Kidney tubule cell (primary cell): ENCODE measurements at regions not wholly inside any gene's neighbourhood (a gene's known extent, or its start where the extent isn't known, plus 50 kb on each side); places are given as distances from the start of the nearest gene placed in this dataset.
"Not testable (repeated sequence)": the region's sequence is repeated elsewhere in the genome, so short reads cannot be mapped to it uniquely, and the experiment has no call there.

Experiments
- DNase-seq: peaks from one replicate; pipeline ENCODE4 v3.0.0-alpha.2; 2018; ENCODE audit warnings: low spot score

DNA sequence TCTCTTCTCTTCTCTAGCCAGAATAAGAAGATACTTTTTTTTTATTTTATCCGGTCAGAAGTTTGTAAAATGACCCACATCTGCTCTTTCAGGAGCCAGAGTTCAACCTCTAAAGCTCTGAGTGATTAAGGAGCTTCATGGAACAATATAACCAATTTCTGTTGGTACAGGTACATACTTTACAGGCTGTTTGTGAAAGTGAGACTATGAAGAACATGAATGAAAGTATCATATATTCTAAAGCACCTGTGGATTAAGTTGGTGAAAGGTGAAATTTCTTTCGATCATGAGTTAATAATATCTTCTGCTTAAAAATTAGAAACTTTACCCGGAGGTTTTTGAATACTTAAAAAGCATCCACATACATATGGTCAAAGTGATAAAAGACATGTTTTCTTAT is 65.2 kb downstream of the DMRT2 start:
- no peak for DNase-seq

DNA sequence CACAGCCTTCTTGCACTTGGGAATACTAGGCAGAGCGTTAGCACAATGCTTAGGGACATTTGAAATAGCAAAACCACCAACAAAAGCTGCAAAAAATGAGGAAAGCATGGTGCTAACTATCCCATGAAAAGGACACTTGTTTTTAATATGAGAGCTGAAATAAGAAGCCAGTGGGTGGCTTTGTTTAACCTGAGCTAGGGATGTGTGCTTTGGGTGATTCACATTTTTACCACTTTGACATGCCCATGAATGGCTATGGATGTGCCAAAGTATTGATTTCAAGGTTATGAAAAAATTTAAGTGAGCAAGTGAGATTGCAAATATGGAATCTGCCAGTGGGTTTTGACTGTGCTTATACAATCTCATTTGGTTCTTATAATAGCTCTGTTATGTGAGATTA is 67.3 kb downstream of the DMRT2 start:
- no peak for DNase-seq

DNA sequence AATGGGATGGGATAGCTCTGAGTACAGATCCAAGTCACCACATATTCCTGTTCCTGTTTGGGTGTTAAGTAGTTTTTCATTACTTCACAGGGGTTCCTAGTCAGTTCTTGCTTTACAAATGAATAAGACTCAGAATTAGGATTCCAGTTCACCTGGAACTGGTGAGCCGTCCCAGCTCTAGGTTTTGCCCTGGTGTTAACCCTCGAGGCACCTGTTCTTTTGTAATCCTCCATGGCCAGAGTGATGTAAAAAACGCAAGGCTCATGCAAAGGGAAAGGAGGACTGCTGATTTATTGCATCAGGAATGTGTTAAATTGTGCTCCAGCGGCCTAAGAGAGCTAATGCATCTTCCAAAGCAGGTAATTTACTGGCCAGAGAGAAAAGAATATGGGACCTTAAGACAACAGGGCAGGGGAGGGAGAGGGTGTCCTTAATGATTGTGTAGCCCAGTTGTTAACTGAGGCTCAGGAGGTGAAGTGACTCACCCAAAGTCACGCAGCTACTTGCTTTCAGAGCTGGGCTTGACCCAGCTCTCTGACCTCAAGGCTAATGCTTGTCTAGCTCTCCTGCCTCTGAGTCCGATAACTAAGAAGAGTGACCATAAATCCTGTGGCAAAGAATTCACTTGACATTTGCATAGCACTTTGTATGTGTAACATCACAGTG is 70.5 kb downstream of the DMRT2 start:
- DNase-seq: no peak

DNA sequence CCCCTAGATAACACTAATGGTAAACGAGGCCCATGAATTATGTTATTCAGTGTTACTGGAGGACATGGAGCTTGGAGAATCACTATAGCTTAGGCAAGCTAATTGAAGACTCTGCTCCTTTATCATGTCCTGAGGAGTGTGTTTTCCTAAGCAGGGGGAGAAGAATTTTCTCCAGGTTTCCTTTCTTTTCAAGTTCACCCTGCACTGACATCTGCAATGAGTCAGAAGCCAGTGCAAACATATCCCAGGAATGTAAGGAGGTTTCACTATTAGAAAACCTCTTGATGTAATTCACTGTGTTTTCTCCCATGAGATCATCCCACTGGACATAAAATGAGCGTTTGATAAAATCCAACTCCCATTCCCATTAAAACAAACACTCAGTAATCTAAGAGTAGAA is 75.6 kb downstream of the DMRT2 start:
- DNase-seq: peak; percentile 66

DNA sequence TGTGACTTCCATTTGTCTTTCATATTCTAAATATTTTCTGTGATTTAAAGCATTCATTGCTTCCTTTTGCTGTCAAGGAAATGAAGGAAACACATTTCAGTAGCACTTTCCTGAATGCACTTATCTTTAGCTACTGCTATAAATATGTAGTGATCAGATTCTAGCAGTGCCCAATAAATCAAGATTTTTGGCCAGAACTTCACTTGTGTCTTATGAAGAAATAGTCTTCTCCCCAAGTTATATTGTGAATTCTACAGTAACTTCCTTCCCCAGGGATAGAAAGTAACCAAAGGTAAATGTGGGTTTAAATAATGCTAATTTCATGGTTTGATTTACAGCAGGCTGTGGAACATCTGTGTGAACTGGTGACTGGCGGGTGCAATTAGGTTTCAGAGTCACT is 77.9 kb downstream of the DMRT2 start:
- DNase-seq: no peak

DNA sequence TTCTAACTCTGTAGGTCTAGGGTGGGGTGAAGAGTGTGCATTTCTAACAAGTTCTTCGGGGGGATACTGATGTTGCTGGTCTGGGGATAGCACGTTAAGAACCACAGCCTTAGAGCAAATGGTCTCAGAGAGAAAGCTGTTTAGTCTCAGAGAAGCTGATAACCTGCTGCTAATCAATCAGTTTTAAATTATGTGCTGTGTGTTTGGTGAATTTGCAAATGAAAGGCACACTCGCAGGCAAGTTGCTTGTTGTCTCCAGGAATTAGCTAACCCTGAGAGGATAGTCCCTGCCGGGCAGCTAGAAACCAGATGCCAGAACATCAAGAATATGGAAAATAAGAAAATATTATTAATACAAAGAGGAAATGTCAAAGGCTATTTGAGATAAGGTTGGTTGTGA is 79.2 kb downstream of the DMRT2 start:
- no peak for DNase-seq

DNA sequence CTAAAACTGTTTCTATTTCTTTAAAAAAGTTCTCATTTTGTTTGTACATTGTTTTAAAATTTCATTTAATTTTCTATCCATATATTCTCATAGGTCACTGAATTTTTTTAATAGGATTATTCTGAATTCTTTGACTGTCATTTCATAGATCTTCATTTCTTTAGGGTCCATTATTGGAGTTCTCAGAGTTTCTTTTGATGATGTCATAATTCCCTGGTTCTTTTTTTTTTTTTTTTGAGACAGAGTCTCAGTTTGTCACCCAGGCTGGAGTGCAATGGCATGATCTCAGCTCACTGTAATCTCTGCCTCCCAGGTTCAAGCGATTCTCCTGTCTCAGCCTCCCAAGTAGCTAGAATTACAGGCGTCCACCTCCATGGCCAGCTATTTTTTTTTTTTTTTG is 89.9 kb downstream of the DMRT2 start:
- no peak for DNase-seq

DNA sequence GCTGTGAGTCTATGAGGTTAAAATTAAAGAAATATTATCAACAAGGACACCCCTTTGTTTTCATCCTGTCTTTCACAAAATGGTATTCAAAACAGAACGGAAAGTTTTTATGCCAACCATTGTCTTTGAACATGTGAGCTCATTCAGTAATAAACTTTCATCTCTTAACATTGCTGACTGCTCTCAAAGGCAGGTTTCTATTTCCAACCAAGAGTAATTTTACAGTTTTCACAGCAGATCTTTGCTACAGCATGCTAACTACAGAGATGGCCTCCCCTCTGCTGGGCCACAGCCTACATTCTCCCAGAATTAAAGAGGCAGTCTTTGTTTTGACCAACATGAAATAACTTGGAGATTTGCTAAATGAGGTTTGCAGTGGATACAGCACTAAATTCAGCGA is 101.5 kb downstream of the DMRT2 start:
- no peak for DNase-seq

DNA sequence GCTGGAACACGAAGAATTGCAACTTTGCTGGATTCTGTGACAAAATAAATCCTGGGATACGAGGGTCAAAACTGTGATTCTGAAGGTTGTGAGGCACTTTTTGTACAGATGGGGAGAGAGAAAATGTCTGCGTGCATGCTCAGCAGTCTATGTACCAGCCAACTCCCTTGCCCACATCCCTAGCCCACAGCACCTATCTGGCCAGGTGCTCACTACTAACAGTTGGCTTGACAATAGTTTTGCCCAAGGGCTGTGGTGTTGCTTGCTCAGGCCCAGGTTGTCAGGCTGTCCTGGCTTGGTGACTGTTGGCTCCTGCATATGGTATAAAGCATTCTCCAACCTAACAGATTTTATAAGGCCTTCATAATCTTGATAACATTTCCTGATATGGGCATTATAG is 102.0 kb downstream of the DMRT2 start:
- no peak for DNase-seq

DNA sequence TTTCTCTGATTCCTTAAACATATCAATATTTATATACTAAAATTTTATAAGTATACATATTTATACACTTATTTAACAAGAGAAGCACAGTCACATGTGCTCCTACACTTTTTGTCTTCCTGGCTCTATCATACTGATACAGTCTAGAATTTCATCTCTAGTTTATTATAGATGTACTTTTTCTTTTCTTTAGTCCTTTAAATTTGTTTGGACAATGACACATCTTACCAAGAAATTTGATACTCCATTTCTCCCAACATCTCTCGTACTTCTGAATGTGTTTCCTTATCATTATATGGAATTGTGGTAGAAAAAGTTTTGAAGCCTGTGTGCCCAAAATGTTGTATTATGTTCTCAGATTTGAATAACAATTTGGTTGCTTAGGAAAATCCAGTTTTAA is 104.6 kb downstream of the DMRT2 start:
- DNase-seq: no peak

DNA sequence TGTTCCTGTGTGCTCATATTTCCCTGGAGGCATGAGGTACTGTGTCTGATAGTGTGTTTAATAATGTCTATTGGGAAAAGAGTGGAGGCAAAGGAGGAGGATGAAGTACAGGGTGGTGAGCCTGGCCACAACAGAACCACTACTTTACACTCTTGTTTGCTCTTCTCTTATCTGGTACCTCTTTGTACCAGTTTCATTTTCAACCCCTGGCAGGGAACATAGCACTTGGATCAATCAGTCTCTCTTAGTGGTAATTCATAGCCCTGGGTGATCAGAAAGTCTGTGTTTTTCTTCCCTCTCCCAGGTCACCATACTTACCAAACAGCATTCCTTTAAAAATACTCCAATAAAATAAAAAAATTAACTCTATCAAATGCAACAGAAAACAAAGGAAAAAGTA is 105.4 kb downstream of the DMRT2 start:
- no peak for DNase-seq

DNA sequence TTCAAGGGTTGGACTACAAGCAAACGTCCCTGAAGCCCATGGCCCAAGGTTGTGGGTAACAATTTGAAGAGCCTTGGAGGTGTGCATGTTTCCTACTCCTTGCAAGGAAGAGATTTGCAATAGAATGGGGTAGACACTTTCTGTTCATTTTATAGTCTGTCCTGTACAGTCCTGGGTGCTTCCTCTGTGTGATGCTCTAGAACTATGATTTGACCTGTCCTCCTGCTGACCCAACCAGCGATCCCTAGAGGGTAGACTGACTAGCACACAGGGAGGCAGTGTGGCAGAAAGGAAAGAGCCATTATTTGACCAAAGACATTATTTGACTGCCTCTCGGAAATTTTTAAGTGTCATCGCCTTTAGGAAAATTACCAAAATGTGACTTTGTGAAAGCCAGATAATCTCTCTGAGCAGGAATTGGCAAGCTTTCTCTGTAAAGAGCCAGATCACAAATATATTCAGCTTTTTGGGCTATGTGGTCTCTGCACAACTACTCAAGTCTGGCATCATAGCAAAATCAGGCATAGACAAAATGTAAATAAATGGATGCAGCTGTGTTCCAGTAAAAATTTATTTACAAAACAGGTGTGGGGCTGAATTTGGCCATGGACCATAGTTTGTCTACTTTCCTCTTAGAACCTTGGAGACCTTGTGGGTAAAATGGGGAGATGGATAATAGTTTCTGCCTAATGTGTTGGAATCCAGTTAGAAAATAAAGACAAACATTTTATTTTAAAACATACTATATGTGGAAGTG is 106.8 kb downstream of the DMRT2 start:
- no peak for DNase-seq

DNA sequence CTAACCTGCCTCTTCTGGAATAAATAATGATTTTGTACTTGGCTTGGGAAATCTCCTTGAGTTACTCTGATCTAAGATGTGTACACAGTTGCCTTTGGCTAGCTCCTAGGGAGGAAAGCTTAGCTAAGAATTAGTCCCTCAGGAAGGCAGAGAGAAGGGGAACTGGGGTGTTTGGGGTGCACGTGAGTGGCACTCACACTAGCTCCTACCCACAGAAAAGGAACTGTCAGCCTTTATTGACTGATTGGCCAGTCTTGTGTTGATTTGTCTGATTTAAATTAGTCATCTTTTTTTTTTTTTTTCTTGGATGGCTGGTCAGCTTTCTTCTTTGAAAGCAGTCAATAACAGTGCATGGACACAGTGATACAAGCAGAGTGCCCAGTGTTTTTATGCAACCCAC is 107.7 kb downstream of the DMRT2 start:
- DNase-seq: no peak

DNA sequence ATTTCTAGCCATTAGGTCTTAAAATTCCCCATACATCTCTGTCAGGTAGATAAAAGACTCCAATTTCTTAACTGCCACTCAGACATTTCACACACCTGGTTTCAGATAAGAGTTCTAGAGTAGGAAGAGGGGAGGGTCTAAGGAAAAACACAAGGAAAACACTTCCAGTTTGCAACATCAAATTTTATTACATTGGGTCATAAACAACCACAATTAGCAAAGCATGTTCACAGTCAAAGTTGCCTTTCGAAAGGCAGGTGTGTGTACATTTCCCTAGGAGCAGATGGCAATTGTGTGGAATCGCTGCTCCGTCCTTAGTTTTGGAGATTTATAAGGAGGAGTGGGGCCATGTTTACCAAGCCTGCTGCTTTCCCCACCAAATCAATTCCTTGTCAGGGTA is 120.8 kb downstream of the DMRT2 start:
- no peak for DNase-seq

DNA sequence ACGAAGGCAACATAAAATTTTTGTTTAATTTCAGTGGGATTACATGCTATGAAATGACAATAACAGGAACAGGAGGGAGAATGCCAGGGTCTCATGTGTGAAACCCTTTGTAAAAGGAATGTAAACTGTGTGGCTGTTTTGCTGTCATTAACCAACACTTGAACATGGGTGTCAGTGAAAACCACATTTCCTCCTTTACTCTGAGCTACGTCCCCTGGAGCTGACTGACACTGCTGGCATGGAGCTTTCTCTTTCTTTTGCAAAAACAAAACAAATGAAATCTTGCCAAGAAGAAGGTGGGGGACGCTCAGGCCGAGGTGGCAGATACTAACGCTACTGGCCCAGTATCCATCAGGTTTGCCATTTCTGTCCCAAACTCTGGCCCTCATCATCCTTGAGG is 121.4 kb downstream of the DMRT2 start:
- DNase-seq: no peak

DNA sequence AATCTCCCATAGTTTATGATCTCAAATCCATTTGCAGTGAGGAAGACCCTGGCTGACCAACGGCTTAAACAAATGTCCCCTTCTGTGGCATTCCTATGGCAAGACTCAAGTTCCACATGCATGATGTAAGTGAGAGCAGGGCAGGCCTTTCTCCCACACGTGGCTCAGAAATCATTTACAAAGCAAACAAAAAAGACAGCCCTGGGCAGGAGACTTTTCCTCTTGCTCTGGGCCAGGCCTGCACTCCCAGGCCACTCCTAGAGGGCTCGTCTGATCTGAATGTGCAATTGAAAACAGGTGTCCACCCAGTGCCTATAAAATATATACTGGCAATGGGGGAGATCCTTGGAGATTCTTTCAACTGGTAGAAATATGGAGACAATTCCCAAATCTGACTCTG is 123.1 kb downstream of the DMRT2 start:
- peak; percentile 80 for DNase-seq

DNA sequence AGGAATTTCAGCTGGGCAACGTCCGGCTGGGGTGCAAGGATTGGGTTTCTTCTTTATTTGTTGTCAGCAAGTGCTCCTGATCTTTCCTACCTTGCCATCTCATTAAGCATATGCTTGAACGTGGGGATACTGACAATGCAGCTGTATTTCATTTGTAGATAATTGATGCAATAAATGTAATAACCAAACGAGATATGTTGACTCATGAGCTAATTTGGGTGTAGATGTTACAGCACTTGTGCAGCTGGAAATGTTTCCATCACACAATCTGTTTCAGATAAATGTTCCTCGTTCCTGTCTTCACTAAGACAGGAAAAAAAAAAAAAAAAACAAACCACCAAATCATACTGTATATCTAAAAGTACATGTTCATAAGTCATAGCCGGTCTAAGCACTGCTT is 123.8 kb downstream of the DMRT2 start:
- no peak for DNase-seq

DNA sequence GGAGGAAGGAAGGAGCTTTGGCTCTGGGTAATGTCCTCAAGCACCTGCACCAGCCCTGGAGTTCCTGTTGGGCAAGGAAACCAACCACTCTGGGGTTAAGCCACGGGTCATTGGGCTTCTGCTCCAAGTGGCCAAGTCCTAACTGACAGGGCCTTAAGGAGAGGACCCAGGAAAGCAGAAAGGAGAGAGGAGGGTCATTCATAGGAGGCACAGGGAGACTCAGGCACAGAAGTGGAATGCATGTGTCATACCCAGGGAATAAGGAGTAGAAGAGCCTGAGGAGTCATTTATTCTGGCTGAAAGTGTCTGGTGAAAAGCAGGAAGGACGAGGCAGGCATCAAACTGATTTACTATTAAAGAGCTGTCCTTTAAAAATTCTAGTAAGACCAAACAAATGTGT is 129.2 kb downstream of the DMRT2 start:
- peak; percentile 59 for DNase-seq

DNA sequence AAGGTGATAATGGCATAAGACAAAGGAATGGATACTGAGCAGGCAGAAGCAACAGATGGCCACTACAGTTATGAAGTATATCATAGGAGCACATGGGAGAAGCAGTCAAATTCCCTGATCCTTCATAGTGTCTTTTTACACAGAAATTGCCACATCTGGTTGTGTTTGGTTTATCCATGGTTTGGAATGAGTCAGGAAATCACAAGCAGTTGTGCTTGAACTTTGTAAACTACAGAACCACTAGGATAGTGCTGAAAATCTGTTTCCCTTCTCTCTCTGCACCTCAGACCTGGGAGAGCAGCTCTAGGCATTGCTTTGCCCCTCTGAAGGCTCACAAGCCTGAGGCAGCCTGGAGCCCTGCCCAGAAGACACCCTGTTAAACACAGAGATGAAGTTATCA is 134.0 kb downstream of the DMRT2 start:
- no peak for DNase-seq

DNA sequence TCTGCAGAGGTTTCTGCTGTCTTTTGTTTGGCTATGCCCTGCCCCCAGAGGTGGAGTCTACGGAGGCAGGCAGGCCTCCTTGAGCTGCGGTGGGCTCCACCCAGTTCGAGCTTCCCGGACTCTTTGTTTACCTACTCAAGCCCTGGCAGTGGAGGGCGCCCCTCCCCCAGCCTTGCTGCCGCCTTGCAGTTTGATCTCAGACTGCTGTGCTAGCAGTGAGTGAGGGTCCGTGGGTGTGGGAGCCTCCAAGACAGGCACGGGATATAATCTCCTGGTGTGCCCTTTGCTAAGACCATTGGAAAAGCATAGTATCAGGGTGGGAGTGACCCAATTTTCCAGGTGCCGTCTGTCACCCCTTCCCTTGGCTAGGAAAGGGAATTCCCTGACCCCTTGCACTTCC is 137.0 kb downstream of the DMRT2 start:
- not testable (repeated sequence) for DNase-seq

DNA sequence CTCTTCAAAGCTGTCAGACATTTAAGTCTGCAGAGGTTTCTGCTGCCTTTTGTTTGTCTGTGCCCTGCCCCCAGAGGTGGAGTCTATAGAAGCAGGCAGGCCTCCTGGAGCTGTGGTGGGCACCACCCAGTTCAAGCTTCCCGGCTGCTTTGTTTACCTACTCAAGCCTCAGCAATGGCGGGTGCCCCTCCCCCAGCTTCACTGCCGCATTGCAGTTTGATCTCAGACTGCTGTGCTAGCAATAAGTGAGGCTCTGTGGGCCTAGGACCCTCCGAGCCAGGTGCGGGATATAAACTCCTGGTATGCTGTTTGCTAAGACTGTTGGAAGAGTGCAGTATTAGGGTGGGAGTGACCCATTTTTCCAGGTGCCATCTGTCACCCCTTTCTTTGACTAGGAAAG is 145.5 kb downstream of the DMRT2 start:
- not testable (repeated sequence) for DNase-seq

DNA sequence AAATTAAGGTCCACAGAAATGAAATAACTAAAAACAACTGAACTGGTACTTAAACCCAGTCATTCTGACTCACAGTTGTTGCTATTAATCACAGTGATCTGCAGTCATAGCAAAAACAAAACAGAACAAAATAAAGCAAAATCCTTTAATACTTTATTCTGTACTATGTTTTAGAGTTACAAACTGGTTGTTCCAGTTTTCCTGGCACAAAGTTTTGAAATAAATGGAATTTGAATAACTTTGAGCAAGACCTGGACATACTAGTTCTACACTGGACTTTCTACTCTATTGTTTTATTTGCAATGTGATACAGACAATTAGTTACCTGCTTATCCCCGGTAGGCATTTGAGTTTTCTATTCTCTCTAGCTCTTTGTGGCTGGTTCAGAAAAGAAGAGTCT is 147.9 kb downstream of the DMRT2 start:
- peak; percentile 57 for DNase-seq

DNA sequence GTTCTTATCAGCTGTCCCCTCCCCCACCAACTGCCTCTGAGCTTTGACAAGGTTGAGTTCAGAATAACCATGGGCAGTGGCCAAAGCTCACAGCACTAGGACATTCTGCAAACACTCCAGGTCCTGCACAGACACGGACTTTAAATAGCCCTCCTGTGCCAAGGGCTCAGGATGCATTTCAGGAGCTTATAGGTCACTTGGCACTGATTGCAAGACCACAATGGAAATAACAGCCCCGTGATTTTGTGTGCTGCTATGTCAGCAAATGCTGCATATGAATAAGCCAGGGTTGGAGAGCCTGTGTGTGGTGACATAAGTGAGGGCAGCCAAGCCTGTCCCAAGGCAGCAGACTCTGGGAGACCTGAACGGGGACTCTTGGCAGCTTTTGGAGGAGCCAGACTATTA is 150.7 kb downstream of the DMRT2 start:
- peak; percentile 65 for DNase-seq

DNA sequence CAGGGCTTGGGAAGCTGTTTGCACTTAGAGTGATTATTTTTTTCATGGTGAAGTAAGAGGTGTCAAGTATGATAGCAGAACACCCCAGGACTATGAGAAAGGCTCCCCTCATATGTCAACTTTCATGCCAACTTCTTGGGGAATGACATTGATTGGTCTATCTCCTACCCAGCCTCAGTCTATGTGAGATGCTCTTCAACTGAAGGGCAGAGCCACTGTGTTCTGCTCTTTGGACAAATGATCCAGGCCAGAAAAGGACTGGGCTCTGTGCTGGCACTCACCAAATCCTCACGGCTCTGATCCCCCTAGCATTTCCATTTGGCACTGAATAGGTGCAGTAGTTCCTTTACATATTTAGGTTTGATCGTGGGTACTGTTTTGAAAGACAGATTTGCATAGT is 151.1 kb downstream of the DMRT2 start:
- DNase-seq: no peak
